Mesenchymal stem cell (in vitro differentiated cells and primary cell): ENCODE measurements at regions not wholly inside any gene's neighbourhood (a gene's known extent, or its start where the extent isn't known, plus 50 kb on each side); places are given as distances from the start of the nearest gene placed in this dataset.

Experiments used
- DNase-seq: peaks from one replicate; pipeline ENCODE4 v3.0.0-alpha.2; 2013
- H2AFZ ChIP-seq: one replicate; pipeline ENCODE4 v1.6.1; 2013; ENCODE audit warnings: low read depth, mild to moderate bottlenecking, control low read depth, inconsistent platforms, low read length, moderate library complexity
- H2AK5ac ChIP-seq: 2 replicates; pipeline ENCODE4 v1.6.1; 2013; ENCODE audit warnings: low read length, moderate library complexity, mild to moderate bottlenecking, inconsistent platforms; ENCODE audit not compliant: severe bottlenecking
- H2BK120ac ChIP-seq: one replicate; pipeline ENCODE4 v1.6.1; 2013; ENCODE audit warnings: low read depth, mild to moderate bottlenecking, inconsistent platforms, low read length, moderate library complexity
- H2BK12ac ChIP-seq, 2 experiments: one replicate each; pipeline ENCODE4 v1.6.1; 2013; ENCODE audit warnings: inconsistent platforms in 2 of 2, low read length in 2 of 2, mild to moderate bottlenecking in 2 of 2, moderate library complexity in 2 of 2, control low read depth in 1 of 2
- H2BK15ac ChIP-seq: one replicate; pipeline ENCODE4 v1.6.1; 2013; ENCODE audit warnings: mild to moderate bottlenecking, low read depth, inconsistent platforms; ENCODE audit not compliant: poor library complexity, severe bottlenecking
- H2BK5ac ChIP-seq: 2 replicates; pipeline ENCODE4 v1.6.1; 2013; ENCODE audit warnings: low read depth, mild to moderate bottlenecking, low read length, control low read depth, inconsistent platforms; ENCODE audit not compliant: poor library complexity, severe bottlenecking
- H3K14ac ChIP-seq, 2 experiments: one replicate each; pipeline ENCODE4 v1.6.1; 2013; ENCODE audit warnings: inconsistent platforms in 2 of 2, low read length in 2 of 2, control low read depth in 1 of 2, mild to moderate bottlenecking in 1 of 2, moderate library complexity in 1 of 2
- H3K18ac ChIP-seq, 2 experiments: one replicate each; pipeline ENCODE4 v1.6.1; 2013; ENCODE audit warnings: inconsistent platforms in 2 of 2, low read length in 2 of 2, control low read depth in 1 of 2, low read depth in 1 of 2, mild to moderate bottlenecking in 1 of 2
- H3K23ac ChIP-seq, 2 experiments: one replicate each; pipeline ENCODE4 v1.6.1; 2013; ENCODE audit warnings: inconsistent platforms in 2 of 2, low read length in 2 of 2, mild to moderate bottlenecking in 2 of 2, moderate library complexity in 2 of 2, control low read depth in 1 of 2
- H3K27ac ChIP-seq: 2 replicates; pipeline ENCODE4 v1.5.1; 2013; ENCODE audit warnings: mild to moderate bottlenecking, moderate library complexity, low read length, control low read depth, inconsistent platforms; ENCODE audit not compliant: poor library complexity, severe bottlenecking
- H3K27me3 ChIP-seq, 2 experiments: 2 replicates each; pipeline versions ENCODE4 v1.6.1 to v1.7.0; 2013; ENCODE audit warnings: low read length in 2 of 2, mild to moderate bottlenecking in 2 of 2, moderate library complexity in 2 of 2, control low read depth in 1 of 2, inconsistent platforms in 1 of 2; ENCODE audit not compliant: control insufficient read depth in 1 of 2, insufficient read depth in 1 of 2
- H3K36me3 ChIP-seq, 2 experiments: 2 replicates each; pipeline versions ENCODE4 v1.6.1 to v1.7.0; 2013; ENCODE audit warnings: low read length in 2 of 2, control low read depth in 1 of 2, inconsistent platforms in 1 of 2, low read depth in 1 of 2, mild to moderate bottlenecking in 1 of 2; ENCODE audit not compliant: insufficient read depth in 2 of 2, control insufficient read depth in 1 of 2
- H3K4ac ChIP-seq, 2 experiments: one replicate each; pipeline ENCODE4 v1.6.1; 2013; ENCODE audit warnings: inconsistent platforms in 2 of 2, low read length in 2 of 2, mild to moderate bottlenecking in 2 of 2, moderate library complexity in 2 of 2, control low read depth in 1 of 2, low read depth in 1 of 2
- H3K4me1 ChIP-seq: 2 replicates; pipeline ENCODE4 v1.6.1; 2013; ENCODE audit warnings: low read depth, low read length, control low read depth; ENCODE audit not compliant: control insufficient read depth, insufficient read depth
- H3K4me2 ChIP-seq: 2 replicates; pipeline ENCODE4 v1.6.1; 2013; ENCODE audit warnings: low read length, mild to moderate bottlenecking, inconsistent platforms; ENCODE audit not compliant: poor library complexity, severe bottlenecking
- H3K4me3 ChIP-seq, 2 experiments: 2 replicates each; pipeline versions ENCODE4 v1.5.1 to v1.7.0; 2013; ENCODE audit warnings: low read length in 2 of 2, mild to moderate bottlenecking in 2 of 2, control low read depth in 1 of 2, low read depth in 1 of 2; ENCODE audit not compliant: insufficient read depth in 1 of 2
- H3K79me1 ChIP-seq: replicated peaks from 2 replicates; pipeline ENCODE4 v1.6.1; 2013; ENCODE audit warnings: mild to moderate bottlenecking, control low read depth, low read length, inconsistent platforms; ENCODE audit not compliant: poor library complexity, severe bottlenecking
- H3K9ac ChIP-seq: 2 replicates; pipeline ENCODE4 v1.7.0; 2013; ENCODE audit warnings: mild to moderate bottlenecking, low read length, moderate library complexity
- H3K9me3 ChIP-seq: 2 replicates; pipeline ENCODE4 v1.7.0; 2013; ENCODE audit warnings: mild to moderate bottlenecking, low read length; ENCODE audit not compliant: control insufficient read depth
- H4K8ac ChIP-seq: one replicate; pipeline ENCODE4 v1.6.1; 2013; ENCODE audit warnings: inconsistent platforms, mild to moderate bottlenecking, low read length, moderate library complexity
- H4K91ac ChIP-seq: one replicate; pipeline ENCODE4 v1.6.1; 2013; ENCODE audit warnings: mild to moderate bottlenecking, low read length, inconsistent platforms
- WGBS: methylation state at CpG from one replicate; pipeline ENCODE4 v1.1.7; 2013; ENCODE audit warnings: mixed read lengths; 5-methylcytosine and 5-hydroxymethylcytosine counted together

DNA sequence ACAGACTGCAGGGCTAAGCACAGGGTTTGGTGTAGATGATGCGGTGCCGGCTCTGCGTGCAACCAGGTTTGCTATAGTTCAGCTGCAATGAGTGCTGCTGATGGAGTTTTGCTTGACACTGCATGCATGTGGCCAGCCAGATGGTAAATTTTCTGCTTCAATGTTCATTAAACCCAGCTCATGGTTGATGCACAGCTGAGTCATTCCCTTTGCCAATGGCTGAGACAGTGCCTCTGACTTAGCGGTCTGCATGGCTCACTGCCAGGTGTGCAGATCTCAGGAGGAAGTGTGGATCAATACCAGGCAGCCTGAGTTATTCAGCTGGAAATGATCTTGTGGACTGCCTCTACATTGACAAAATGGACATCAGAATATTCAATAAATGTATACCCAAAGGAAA is 172.7 kb upstream of the ZP4 start:
- Histone ChIP-seq H4K91ac (no peak overlapping the region), H3K36me3 (no peaks in the 10 kb centered on the region), H4K8ac (no peak overlapping the region), H3K9ac (no peak overlapping the region), H3K27ac (peak overlapping the region; percentile 85), H3K23ac (no peak overlapping the region), H3K27me3 (no peaks in the 10 kb centered on the region), H3K4me2 (no peak overlapping the region), H3K14ac (no peak overlapping the region), H2BK120ac (no peak overlapping the region), H2BK15ac (no peak overlapping the region), H2BK5ac (peak overlapping the region; percentile 95), H3K9me3 (peaks cover 3% of the 10 kb centered on the region), H3K4ac (no peak overlapping the region), H3K79me1 (no peaks in the 10 kb centered on the region), H2AK5ac (peak overlapping the region; percentile 96), H3K4me3 (no peak overlapping the region), H2BK12ac (no peak overlapping the region), H3K18ac (no peak overlapping the region), H3K4me1 (peaks cover 9% of the 10 kb centered on the region), H2AFZ (no peak overlapping the region)
- WGBS = 84% methylated on average over 4 of the region's 4 CpGs
- peak; percentile 17 for DNase-seq

DNA sequence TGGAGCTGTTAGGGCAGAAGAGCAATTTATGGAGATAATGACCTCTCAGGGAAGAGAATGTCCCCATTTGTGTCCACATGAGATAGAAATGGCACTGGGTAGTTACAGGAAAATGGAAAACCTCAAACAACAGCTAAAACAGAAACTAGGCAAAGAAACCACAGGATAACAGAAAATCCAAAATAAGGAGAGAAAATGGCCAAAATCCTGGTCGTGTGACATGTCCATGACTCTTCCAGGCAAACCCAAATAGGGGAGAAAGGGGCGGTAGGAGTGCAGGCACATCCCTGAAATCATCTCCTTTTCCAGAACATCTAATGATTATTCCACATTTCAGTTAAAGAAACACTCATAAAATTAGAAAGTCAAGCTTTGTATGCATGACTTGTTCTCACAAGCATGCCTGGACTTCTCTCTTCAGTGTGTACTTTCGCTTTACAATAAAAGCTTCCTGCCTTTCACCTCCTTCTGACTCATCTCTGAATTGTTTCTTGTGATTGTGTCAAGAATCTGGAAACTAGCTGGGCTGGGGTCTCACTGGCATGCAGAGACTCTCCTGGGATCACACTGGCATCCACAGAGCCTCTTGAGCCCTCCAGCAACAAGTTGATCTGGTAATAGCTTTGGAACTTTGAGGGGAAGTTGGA is 171.4 kb upstream of the ZP4 start:
- Histone ChIP-seq H2BK120ac (no peak overlapping the region), H3K27me3 (no peaks in the 10 kb centered on the region), H3K18ac (no peak overlapping the region), H2BK12ac (no peak overlapping the region), H4K8ac (no peak overlapping the region), H2BK5ac (peak overlapping the region; percentile 95), H3K27ac (peak overlapping the region; percentile 85), H3K23ac (no peak overlapping the region), H3K4me2 (no peak overlapping the region), H3K36me3 (no peaks in the 10 kb centered on the region), H3K9me3 (peaks cover 5% of the 10 kb centered on the region), H3K79me1 (no peaks in the 10 kb centered on the region), H3K4me1 (peaks cover 9% of the 10 kb centered on the region), H2AK5ac (peak overlapping the region; percentile 99), H3K14ac (no peak overlapping the region), H4K91ac (no peak overlapping the region), H3K4me3 (no peak overlapping the region), H3K9ac (peak overlapping the region; percentile 51), H3K4ac (no peak overlapping the region), H2AFZ (no peak overlapping the region), H2BK15ac (no peak overlapping the region)
- WGBS = 61% methylated on average over 2 of the region's 3 CpGs
- DNase-seq = peak; percentile 2

GRCh38 chr1:238060061-238060460 is 169.3 kb upstream of the ZP4 start:
- Histone ChIP-seq H3K27me3 (no peaks in the 10 kb centered on the region), H3K4me3 (no peak overlapping the region), H2AFZ (no peak overlapping the region), H2BK120ac (no peak overlapping the region), H3K4me1 (peaks cover 9% of the 10 kb centered on the region), H3K79me1 (no peaks in the 10 kb centered on the region), H2BK15ac (no peak overlapping the region), H3K36me3 (no peaks in the 10 kb centered on the region), H2BK5ac (no peak overlapping the region), H3K9me3 (peaks cover 5% of the 10 kb centered on the region), H3K4me2 (no peak overlapping the region), H4K8ac (no peak overlapping the region), H3K14ac (no peak overlapping the region), H3K23ac (no peak overlapping the region), H3K18ac (no peak overlapping the region), H2BK12ac (no peak overlapping the region), H4K91ac (no peak overlapping the region), H2AK5ac (no peak overlapping the region), H3K4ac (no peak overlapping the region), H3K9ac (no peak overlapping the region), H3K27ac (peak overlapping the region; percentile 80)
- 88% methylated on average over 1 of the region's 2 CpGs for WGBS
- DNase-seq = no peak

DNA sequence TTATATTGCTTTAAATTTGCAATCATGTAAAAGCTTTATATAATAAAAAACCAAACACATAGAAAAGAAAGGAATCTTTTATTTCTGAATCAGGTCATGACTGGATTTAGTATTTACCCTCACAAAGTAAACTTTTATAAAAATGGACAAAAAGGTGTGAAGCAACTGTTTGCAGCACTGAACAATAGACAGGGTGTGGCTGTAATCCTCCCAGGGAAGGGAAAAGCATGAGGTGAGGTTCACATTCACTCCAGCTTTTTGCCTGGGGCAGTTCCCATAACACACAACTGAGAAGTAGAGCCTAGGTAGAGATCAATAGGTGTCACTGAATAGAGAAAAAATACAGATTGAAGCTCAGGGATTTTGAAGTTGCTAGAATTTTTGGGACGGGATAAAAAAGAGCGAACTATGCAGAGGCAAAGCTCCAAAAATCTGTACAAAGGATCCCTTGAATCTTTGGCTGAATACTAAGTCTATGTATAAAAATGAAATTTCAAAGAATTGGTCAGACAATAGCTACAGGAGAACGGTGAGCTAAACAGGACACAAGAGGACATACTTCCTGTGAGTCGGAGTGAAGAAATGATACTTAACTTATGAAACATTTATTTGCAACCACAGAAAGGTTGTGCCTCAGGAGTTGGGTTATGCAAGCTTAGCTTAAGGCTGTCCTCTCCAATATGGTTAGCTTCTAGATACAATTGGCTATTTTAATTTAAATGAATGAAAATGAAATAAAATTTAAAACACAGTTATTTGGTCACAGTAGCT is 162.0 kb upstream of the ZP4 start:
- Histone ChIP-seq H3K4me1 (no peaks in the 10 kb centered on the region), H4K8ac (no peak overlapping the region), H3K9me3 (no peaks in the 10 kb centered on the region), H3K36me3 (no peaks in the 10 kb centered on the region), H3K14ac (no peak overlapping the region), H3K27me3 (no peaks in the 10 kb centered on the region), H3K4ac (no peak overlapping the region), H3K23ac (no peak overlapping the region), H2AFZ (no peak overlapping the region), H2BK12ac (no peak overlapping the region), H3K27ac (no peak overlapping the region), H4K91ac (no peak overlapping the region), H3K4me2 (no peak overlapping the region), H2BK15ac (no peak overlapping the region), H3K4me3 (no peak overlapping the region), H2BK120ac (no peak overlapping the region), H2AK5ac (no peak overlapping the region), H2BK5ac (no peak overlapping the region), H3K79me1 (no peaks in the 10 kb centered on the region), H3K9ac (no peak overlapping the region), H3K18ac (no peak overlapping the region)
- 83% methylated on average over 4 of the region's 4 CpGs for WGBS
- DNase-seq = no peak
